IPS-20b (cell line): ENCODE measurements at regions not wholly inside any gene's neighbourhood (a gene's known extent, or its start where the extent isn't known, plus 50 kb on each side); places are given as distances from the start of the nearest gene placed in this dataset.

Source experiments
- H3K27ac ChIP-seq: one replicate; pipeline ENCODE4 v1.5.1; 2013; ENCODE audit warnings: low read length
- H3K27me3 ChIP-seq: 2 replicates; pipeline ENCODE4 v1.6.1; 2013; ENCODE audit warnings: mild to moderate bottlenecking, low read length, inconsistent platforms; ENCODE audit not compliant: insufficient read depth
- H3K36me3 ChIP-seq: 2 replicates; pipeline ENCODE4 v1.6.1; 2013; ENCODE audit warnings: low read depth, mild to moderate bottlenecking, inconsistent platforms, low read length, moderate library complexity; ENCODE audit not compliant: insufficient read depth
- H3K4me1 ChIP-seq: 2 replicates; pipeline ENCODE4 v1.6.1; 2013; ENCODE audit warnings: mild to moderate bottlenecking, control low read depth, inconsistent platforms, low read length, moderate library complexity; ENCODE audit not compliant: insufficient read depth
- H3K4me3 ChIP-seq: 2 replicates; pipeline ENCODE4 v1.5.1; 2013; ENCODE audit warnings: mild to moderate bottlenecking, low read length, inconsistent platforms
- H3K9ac ChIP-seq: 2 replicates; pipeline ENCODE4 v1.6.1; 2013; ENCODE audit warnings: low read depth, mild to moderate bottlenecking, inconsistent platforms, low read length, moderate library complexity
- H3K9me3 ChIP-seq: 2 replicates; pipeline ENCODE4 v1.6.1; 2013; ENCODE audit warnings: mild to moderate bottlenecking, low read depth, low read length, inconsistent platforms; ENCODE audit not compliant: insufficient read depth

DNA sequence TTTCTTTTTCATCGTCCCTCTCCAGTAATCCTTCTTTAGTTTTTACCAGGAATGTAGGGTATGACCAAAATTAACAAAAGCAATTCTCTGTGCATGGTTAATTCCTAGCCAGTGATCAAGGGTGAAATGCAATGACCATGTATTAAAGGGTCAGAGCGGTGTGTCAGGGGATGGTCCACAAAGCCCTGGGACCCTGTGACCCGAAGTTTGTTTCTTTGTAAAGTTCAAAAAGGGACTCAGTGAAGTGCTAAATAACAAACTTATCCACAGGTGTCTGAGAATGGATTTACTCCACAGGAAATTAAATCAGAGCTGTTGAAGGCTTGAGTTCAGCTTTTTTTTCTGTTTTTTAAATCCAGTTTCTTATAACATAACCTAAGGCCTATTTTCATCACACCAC lies 375.7 kb downstream of the GJA1 start:
- H3K27ac ChIP-seq: no peak overlapping the region
- H3K4me3 ChIP-seq: no peak overlapping the region
- H3K4me1 ChIP-seq: no peaks in the 10 kb centered on the region
- no peaks in the 10 kb centered on the region for H3K36me3 ChIP-seq
- no peaks in the 10 kb centered on the region for H3K9me3 ChIP-seq
- H3K9ac ChIP-seq: no peak overlapping the region
- no peaks in the 10 kb centered on the region for H3K27me3 ChIP-seq

DNA sequence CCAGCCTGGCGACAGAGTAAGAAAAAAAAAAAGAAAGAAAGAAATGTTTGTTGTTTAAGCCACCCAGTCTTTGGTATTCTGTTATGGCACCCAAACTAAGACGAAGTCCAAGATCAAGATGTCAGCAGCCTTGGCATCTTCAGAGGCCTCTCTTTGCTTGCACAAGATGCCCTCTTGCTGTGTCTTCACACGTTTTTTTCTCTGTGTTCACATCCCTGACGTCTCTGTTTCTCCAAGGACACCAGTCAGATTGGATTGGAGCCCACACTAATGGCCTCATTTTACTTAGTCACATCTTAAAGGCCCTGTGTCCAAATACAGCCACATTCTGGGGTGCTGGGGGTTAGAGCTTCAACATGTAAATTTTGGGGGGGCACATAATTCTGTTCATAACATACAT lies 380.9 kb downstream of the GJA1 start:
- Histone ChIP-seq H3K27ac (no peak overlapping the region), H3K9ac (no peak overlapping the region), H3K27me3 (no peaks in the 10 kb centered on the region), H3K4me1 (no peaks in the 10 kb centered on the region), H3K4me3 (no peak overlapping the region), H3K36me3 (peaks cover 4% of the 10 kb centered on the region), H3K9me3 (peaks cover 21% of the 10 kb centered on the region)

- peaks cover 3% of the 10 kb centered on the region; the same call in 1 of the 2 replicates for H3K4me1 ChIP-seq
- no peaks in the 10 kb centered on the region; the same call in 1 of the 2 replicates for H3K27me3 ChIP-seq
- H3K4me3 ChIP-seq: no peak overlapping the region
- peaks cover 4% of the 10 kb centered on the region for H3K36me3 ChIP-seq
- no peak overlapping the region for H3K9ac ChIP-seq
- peaks cover 21% of the 10 kb centered on the region for H3K9me3 ChIP-seq
- H3K27ac ChIP-seq: no peak overlapping the region
Measured at GRCh38 chr6:121816906-121817540, 381.6 kb downstream of the GJA1 start.

DNA sequence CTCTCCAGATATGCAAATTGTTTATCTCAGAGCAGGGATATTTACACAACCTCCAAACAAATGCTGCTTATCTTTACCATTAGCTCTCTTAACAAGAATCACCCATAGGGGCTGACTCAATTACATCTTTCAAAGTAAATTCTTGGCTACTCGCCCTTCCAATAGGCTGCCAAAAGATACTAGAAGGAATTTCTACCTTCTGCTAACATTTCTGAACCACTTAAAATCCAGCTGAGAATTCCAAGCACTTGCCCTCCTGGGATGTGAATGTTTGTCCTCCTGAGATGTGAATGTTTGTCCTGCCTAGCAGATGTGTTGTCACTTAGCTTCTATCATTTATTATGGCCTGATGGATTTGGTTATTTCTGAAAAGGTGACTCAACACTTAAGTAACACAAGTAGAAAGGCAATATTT lies 388.0 kb downstream of the GJA1 start:
- H3K36me3 ChIP-seq: peaks cover 4% of the 10 kb centered on the region
- H3K9ac ChIP-seq: no peak overlapping the region
- peaks cover 21% of the 10 kb centered on the region for H3K9me3 ChIP-seq
- peak overlapping the region; percentile 12; the same call in 1 of the 2 replicates for H3K4me3 ChIP-seq
- peaks cover 33% of the 10 kb centered on the region for H3K4me1 ChIP-seq
- H3K27ac ChIP-seq: no peak overlapping the region
- H3K27me3 ChIP-seq: no peaks in the 10 kb centered on the region; the same call in 1 of the 2 replicates

GRCh38 chr6:121826156-121826810 lies 390.8 kb downstream of the GJA1 start:
- Histone ChIP-seq H3K27me3 (no peaks in the 10 kb centered on the region; the same call in 1 of the 2 replicates), H3K4me3 (no peak overlapping the region), H3K9me3 (no peaks in the 10 kb centered on the region), H3K9ac (no peak overlapping the region), H3K36me3 (no peaks in the 10 kb centered on the region), H3K27ac (no peak overlapping the region), H3K4me1 (peaks cover 33% of the 10 kb centered on the region)

GRCh38 chr6:121828146-121828886 lies 392.9 kb downstream of the GJA1 start:
- Histone ChIP-seq H3K9me3 (no peaks in the 10 kb centered on the region), H3K4me1 (peaks cover 17% of the 10 kb centered on the region), H3K27me3 (no peaks in the 10 kb centered on the region), H3K9ac (no peak overlapping the region), H3K27ac (no peak overlapping the region), H3K4me3 (no peak overlapping the region), H3K36me3 (no peaks in the 10 kb centered on the region)

GRCh38 chr6:121830736-121831135 lies 395.3 kb downstream of the GJA1 start:
- Histone ChIP-seq H3K36me3 (no peaks in the 10 kb centered on the region), H3K27me3 (no peaks in the 10 kb centered on the region), H3K9me3 (no peaks in the 10 kb centered on the region), H3K9ac (no peak overlapping the region), H3K27ac (no peak overlapping the region), H3K4me3 (no peak overlapping the region), H3K4me1 (no peaks in the 10 kb centered on the region; the same call in 1 of the 2 replicates)

- Histone ChIP-seq H3K9ac (no peak overlapping the region), H3K9me3 (no peaks in the 10 kb centered on the region), H3K4me1 (no peaks in the 10 kb centered on the region), H3K27me3 (no peaks in the 10 kb centered on the region), H3K36me3 (no peaks in the 10 kb centered on the region), H3K4me3 (no peak overlapping the region), H3K27ac (no peak overlapping the region)
Measured at GRCh38 chr6:121835662-121836061, 400.2 kb downstream of the GJA1 start.

DNA sequence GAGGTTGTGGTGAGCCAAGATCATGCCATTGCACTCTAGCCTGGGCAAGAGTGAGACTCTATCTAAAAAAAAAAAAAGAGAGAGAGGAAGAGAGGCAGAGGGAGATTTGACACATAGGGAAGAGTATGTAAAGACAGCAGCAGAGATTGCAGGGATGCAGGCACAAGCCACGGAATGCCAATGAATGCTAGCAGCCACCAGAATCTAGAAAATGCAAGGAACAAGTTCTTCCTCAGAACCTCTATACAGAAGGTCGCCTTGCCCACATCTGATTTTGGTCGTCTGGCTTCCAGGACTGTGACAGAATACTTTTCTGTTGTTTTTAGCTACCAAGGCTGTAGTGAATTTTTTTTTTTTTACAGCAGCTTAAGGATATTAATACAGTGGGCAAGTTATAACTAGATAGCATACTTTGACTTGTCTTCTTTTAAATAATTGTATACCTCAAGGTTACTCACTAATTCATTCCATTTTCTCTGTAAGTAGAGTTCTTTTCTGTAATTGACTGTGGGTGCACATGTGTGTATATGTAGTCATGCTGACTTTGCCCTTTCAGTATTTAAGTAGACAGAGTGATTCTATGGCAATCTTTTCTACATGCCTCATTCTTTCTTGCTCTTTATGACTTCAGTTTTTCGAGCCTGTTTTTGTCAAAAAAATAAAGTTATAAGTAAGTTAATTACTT lies 402.2 kb downstream of the GJA1 start:
- Histone ChIP-seq H3K9ac (no peak overlapping the region), H3K36me3 (no peaks in the 10 kb centered on the region), H3K27me3 (no peaks in the 10 kb centered on the region), H3K4me1 (no peaks in the 10 kb centered on the region), H3K27ac (no peak overlapping the region), H3K9me3 (no peaks in the 10 kb centered on the region), H3K4me3 (no peak overlapping the region)

DNA sequence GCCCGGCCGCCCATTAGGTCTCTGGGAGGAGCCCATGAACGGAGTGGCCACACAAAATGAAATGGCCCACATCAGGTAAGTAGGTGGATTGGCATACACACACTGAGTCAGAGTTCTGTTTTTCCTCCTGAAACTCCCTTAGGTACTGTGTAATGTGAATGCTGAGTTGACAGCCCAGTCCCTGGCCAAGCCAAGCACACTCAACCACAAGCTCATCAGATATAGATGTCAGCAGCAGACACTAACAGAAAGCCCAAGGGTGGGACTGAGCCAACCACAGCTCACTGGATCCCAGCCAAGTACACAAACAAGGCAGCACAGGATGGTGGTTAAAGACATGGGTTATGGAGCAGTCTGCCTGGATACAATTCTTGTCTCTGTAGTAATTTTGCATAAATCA lies 403.4 kb downstream of the GJA1 start:
- no peaks in the 10 kb centered on the region for H3K4me1 ChIP-seq
- no peaks in the 10 kb centered on the region for H3K36me3 ChIP-seq
- no peaks in the 10 kb centered on the region for H3K9me3 ChIP-seq
- H3K27me3 ChIP-seq: no peaks in the 10 kb centered on the region
- H3K9ac ChIP-seq: no peak overlapping the region
- H3K4me3 ChIP-seq: no peak overlapping the region
- H3K27ac ChIP-seq: no peak overlapping the region

GRCh38 chr6:121839896-121840295 lies 404.4 kb downstream of the GJA1 start:
- no peaks in the 10 kb centered on the region for H3K4me1 ChIP-seq

More at GRCh38 chr6:121839896-121840295, 404.4 kb downstream of the GJA1 start:
- H3K36me3 ChIP-seq: no peaks in the 10 kb centered on the region
- no peak overlapping the region for H3K9ac ChIP-seq
- H3K27me3 ChIP-seq: no peaks in the 10 kb centered on the region
- no peak overlapping the region for H3K27ac ChIP-seq
- H3K4me3 ChIP-seq: no peak overlapping the region
- H3K9me3 ChIP-seq: no peaks in the 10 kb centered on the region
